CD4-positive, alpha-beta T cell treated with Interleukin-17A for 4 hours (primary cell): ENCODE measurements at regions not wholly inside any gene's neighbourhood (a gene's known extent, or its start where the extent isn't known, plus 50 kb on each side); places are given as distances from the start of the nearest gene placed in this dataset.

Source experiments
- DNase-seq: peaks from one replicate; pipeline ENCODE4 v3.0.0-alpha.2; 2020; ENCODE audit warnings: mixed read lengths

DNA sequence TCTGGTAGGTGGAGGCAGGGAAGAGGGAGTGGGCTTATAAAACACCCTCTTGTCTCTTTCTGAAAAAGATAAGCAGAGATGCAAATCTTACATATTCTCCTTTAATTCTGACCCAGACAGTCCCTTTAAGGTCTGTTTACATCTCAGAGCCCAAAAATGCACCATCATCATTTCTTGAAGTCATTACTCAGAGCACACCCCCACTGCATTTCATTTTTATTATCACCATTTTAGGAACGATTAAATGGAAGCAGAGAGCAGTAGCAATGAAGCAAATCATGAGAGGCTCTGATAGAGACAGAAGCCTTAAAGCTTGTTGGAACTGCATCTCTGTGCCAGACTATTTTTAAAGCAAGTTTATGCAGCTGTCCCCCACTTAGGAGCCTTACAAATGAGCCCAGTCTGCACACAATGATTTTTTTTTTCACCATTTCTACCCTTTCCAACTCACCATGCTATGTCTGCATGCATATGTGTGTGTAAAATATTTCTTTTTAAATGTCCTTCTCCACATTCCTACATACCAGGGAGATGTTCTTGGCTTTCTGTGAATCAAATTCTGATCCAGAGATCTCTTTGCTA lies 311.0 kb downstream of the GRIN2B start:
- DNase-seq: no peak

DNA sequence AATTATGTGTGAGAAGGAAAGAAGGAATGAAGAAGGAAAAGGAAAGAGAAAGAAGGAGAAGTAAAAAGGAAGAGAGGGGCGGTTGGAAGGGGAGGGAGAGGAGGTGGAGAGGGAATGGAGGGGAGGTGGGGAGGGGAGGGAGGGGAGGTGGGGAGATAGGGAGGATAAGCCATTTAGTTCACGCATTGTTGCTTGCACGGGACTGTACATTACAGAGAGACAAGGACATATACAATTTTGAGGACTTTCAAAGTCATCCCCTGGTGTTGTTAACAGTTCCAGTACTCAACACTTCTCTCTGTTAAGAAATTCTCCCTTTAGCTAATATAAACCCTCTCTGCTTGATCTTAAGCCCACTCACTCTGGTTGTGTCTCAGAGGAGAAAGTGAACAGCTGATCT lies 312.5 kb downstream of the GRIN2B start:
- DNase-seq: no peak

DNA sequence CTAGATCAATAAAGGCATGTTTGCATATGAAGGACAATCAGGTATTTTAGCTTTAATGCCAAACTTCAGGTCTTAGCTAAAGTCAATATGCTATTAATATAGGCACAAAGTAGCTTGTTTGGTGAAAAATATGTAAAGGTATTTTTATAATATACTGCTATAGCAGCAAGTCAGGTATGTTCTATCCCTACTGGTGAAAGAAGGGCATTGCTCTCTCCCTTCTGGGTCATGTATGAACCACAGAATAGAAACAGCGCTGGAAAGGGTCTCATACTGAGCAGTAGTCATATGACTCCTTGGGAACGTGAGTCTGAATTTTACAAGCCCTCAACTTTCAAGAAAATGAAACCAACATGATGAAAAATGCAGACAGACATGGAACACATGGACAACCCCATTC lies 314.6 kb downstream of the GRIN2B start:
- no peak for DNase-seq

DNA sequence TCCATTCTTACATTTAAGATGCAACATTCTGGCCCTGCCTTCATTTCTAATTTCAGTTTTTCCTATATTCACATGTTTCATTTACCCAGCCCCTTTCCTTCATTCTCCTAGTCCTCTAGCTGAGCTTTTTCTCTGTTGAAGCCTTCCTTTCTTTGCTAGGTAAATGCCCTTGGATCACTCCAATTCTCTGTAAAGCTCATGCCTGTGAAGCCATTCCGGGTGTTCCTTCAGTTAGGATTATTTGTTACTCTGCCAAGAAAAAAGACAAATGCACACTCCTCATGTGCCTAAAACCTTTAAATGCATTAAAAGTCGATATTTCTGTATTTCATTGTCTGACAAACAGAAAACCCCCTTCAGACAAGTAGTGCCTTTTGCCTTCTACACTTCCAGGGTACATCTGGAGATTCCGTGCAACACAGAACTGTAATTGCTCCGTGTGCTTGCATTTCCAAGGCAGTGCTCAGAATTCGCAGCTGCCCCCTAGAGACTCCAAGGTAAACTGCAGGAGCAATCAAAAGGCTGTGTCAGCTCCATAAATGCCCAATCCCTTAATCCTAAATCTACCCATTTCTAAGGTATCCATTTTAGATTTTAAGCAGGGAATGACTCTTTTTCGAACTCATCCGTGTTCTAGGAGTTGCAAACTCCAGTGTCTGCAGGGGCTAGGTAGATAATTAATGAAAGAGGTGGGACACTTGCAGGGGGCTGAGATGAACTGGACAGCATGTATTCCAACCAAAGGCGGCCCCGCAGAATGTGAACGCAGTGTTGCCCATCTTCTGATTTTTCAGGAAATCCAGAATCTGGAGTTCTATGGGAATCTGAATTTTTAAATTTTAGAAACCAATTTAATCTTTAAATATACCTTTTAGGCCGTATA lies 320.2 kb downstream of the GRIN2B start:
- DNase-seq: peak; percentile 6

DNA sequence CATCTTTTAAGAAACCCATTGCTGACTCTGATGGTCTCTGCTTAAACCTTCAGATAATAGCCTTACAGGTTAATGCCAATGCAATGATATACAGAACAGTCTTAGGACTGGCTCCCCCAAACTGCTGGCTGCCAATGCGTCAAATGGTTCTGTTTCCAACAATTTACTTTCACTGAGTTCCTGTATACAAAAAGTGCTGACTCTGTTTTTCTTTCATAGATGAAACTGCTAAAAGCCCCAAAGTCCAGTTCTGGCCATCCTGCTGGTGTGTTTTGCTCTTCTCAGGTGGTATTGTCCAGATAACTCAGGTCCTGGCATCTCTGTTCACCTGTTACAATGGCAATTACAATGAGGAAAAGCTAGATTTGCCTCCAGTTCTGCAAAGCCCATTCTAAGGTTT lies 326.9 kb downstream of the GRIN2B start:
- DNase-seq: no peak

DNA sequence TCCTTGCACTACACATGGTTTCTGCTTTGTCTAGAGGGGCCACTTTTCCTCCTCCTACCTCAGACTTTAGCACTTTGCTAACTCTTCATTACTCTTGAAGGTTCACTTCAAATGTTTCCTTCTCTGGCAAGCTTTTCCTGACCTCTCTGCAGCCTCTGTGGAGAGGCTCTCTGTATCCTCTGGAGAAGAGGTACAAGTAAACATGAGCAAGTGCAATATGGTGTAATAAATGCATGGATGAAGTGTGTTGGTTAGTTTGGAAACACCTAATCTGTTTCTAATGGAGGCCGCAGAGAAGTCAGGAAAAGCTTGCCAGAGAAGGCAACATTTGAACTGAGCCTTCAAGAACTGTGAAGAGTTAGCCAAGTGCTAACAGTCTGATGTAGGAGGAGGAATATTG lies 329.3 kb downstream of the GRIN2B start:
- DNase-seq: no peak

DNA sequence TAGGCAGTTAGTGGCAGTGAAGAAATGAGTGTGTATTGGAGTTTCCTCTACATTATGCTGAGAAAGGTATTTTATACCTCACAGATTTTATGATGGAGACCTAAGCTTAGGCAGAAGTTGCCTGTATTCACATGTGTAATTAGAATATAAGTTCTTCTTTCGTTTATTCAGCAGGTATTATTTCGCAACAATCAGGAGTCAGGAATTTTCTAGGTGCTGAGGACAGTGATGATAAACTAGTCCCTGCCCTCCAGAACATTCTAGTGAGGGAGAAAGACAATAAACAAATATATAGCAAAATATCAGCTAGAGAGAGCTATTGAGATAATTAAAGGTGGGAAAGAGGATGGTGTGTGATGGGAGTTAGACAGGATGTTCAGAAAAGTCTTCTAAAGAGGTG lies 345.7 kb downstream of the GRIN2B start:
- DNase-seq: no peak

DNA sequence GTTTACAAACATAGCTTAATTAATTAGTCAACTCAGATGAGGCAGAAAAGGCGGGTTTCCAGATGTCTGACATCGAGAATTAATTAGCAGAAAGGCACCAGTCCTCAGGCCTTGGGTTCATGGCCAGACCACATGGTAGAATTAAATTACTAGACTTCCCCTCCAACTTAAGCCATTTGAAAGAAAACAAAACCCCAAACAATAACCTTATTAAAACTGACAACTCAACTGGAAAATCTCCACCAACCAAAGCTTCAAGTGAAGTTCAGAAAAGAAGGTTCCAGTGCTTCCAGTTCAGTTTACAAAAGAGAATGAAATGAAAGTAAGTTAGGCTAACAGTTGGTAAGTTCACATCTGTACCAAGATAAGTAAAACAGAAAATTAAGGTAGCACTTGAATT lies 349.5 kb downstream of the GRIN2B start:
- no peak for DNase-seq

DNA sequence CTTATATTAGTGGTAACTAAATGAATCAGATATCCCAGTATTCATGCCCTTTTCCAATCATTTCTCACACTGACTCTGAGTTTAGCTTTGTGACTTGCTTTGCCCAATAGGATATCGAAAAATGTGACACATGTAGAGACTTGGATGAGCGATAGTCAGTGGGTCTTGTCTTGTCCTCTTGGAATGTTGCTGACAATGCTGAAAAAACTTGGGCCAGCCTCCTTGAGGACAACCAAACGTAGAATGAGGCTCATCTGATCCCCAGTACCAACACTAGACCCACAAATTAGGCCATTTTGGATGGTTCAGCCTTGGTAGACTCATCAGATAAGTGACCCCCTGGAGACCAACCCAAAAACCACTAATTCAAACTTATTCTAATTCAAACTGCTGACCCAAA lies 351.0 kb downstream of the GRIN2B start:
- DNase-seq: no peak

DNA sequence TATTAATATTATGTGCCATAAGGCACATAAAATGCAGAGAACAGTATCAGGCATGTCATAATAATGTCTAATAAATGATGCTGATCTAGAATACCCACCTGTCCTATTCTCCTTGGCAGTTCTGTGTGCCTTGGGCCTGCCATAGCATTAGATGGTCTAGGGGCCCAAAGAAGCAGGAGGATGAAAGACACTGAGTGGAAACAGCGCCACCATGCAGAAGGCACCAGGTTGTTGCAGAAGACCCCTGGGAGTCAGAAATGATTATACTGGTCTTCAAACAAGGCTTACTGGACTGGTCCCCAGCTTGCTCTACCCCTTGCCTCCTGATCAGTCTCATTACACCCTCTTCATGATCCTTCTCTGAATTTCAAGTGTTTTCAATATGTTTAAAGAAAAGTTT lies 353.3 kb downstream of the GRIN2B start:
- no peak for DNase-seq

DNA sequence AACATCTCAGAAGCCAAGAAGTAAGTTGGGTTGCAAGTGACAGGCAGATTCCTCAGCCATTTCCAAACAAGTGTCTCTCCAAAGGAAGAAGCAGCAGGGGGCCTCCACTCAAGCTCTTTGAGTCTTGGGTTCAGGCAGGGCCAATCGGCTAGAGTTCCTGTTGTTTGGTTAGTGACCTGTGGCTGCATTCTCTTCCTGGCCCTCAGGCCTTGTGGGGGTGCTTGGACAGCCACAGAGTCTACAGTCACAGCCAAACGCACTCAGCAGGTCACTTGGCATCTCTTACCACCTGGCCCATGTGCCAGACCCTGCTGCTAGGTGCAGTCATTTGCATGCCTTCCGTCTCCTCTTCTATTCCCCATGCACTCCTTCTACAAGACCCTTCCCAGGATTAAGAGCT lies 353.9 kb downstream of the GRIN2B start:
- DNase-seq: no peak

DNA sequence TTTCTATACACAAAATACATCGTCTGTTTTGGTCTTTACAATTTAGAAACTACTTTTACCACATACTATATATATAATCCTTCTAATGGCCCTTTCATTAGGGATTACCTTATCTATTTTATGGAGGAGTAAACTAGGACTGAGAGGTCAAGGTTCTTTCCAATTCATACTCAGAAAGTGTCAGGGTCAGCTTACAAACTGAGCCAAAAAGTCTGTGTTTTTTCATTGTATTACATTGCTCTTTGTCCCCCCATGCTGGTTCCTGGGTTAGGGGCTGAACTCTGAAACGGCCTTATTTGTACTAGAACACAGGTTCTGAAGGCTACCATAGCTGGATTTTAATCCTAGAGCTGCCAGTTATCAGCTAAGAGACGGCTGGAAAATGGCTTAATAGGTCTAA lies 368.1 kb downstream of the GRIN2B start:
- DNase-seq: no peak

DNA sequence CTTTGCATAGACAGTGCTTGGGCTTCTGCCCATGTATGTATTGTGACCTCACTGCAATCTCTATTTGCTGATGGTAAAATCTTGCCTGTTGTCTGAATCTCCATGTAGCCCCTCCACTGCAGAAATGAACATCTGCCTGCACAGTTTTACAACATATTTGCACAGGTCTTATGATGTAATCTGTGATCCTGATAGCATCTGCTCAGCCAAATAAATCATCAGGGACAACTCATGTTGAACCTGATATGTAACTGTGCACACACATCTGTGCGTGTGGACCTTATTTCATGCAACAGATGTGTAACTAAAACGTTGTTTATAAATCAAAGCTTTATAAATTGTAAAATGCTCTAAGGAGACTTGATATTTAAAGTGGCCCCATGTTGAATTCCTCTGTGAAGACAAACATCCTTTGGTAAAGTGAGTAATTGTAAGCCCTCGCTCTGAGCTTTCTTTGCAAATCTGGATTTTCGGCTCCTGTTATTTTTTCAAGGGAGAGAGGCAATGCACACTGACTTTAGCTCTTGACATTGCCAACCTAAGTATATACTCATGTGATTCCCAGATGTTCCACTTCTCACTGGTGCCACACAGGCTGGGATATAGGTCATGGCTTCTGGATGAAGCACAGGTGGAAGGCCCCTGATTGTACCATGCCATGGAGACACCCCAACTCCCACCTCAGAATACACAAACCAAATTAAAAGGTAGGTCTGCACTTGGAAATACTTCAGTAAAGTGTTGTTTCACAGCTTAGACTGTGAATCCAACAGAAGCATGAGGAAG lies 371.3 kb downstream of the GRIN2B start:
- no peak for DNase-seq

DNA sequence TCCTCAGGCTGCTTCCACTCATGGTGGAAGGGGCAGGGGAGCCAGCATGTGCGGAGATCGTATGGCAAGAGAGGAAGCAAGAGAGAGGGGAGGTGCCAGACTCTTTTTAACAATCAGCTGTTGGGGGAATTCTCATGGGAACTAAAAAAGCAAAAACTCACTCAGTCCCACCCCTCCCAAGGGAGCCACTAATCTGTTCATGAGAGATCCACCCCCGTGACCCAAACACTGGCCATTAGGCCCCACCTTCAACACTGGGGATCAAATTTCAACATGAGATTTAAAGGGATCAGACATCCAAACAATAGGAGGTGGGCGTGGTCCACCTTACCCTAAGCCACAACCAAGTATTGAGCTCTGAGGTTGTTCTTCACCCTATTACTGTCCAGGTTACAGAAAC lies 375.1 kb downstream of the GRIN2B start:
- DNase-seq: no peak

DNA sequence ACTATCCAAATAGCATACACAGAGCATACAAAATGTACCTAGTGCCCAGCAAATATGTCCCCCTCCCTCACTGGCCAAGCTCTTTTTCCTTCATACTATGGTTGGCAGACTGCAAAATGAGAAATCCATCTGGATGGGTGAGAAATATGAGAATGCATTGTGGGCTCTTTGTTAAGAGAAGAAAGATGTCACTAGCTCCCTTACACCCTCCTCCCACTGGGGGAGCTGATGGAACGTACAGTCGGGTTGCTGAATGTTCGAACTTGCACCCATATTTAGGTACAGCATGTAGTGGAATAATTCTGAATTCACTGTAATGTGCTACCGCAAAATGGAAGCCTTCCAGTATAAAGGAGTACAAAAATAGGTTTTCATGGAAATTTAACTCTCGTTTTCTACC lies 377.4 kb downstream of the GRIN2B start:
- DNase-seq: no peak

DNA sequence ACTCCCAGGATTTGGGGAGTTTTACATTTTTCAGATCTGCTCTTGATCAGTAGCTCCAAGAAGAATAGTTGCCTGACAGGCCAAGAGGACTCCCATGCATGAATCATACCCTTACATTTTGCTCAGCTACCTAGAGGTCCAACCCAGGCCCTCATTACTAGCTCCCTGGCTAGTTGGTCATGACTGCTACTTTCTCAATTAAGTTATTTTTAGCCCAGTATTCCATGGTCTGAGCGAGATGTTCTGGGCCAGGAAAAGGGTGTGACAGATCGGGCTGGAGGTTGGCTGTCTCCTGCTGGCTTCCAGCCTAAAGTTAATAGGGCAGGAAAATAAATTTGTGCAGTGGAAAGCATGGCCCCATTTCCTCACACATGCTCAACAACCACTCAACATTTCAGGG lies 379.2 kb downstream of the GRIN2B start:
- no peak for DNase-seq

DNA sequence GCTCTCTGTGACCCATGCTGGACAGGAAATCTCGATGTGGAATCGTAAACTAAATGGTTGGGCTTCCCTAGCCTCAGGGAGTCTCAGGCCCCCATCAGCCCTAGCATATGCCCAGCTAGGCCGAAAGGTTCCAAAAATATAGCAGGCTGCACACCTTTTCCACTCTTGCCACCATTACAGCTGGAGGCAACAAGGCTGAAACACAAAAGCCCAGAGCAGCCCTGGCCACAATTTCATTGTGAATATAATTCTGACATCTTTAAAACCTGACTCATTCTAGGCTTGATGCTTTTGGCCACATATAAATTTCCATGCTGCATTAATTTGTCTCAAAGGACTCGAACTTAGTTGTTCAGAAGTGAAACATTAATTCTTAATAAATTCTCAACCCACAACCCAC lies 382.2 kb downstream of the GRIN2B start:
- DNase-seq: no peak

DNA sequence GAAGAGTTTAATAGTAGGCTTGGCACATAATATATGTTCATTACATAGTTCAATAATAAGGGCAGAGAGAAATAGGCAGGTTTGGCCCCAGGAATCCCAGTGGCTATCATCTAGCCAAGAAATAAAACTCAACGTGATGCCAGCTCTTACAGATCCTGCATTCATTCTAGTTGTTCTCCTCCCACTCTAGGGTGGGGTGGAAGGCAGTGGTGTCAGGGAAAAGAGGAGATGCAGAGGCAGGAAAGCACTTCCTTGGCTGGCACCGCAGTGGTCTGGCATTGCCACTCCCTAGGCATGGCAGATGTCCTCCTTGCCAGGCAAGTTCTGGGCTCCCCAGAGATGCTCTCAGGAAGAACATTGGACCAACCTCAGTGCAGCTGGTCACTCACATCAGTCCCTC lies 383.6 kb downstream of the GRIN2B start:
- no peak for DNase-seq

DNA sequence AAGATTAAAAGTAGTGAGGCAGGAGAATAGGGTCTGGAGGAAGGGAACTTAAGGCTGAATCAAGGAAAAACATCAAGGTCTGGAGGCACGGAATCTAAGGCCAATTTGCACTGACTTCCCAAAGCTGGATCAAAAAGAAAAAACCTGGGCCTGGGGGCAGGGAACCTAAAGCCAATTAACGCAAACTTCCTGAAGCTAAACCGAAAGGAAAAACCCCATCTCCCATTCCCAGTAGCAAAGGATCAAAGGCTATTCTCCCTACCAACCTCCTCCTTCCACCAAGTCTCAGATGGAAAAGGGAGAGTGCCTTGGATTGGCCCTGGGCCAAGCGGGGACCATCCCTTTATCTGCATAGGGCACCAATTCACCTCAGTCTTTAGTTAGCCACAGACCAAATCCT lies 384.2 kb downstream of the GRIN2B start:
- no peak for DNase-seq

DNA sequence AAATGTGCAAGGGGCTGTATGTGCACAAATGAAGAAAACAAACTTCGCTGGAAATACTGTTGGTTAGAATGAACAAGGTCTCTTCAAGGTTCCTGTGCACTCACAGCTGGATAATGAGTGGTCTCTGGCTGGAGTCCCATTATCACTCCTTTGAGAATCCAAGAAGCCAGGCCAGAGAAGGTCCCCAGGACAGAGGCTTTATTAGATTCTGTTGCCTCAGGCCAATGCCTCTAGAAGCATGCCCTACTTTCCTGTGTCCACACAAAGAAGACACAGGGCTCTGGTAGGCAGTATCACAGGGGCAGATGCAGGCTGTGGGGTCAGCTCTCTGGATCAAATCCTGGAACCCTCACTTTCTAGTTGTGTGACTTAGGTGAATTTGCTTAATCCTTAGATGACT lies 384.7 kb downstream of the GRIN2B start:
- DNase-seq: no peak

DNA sequence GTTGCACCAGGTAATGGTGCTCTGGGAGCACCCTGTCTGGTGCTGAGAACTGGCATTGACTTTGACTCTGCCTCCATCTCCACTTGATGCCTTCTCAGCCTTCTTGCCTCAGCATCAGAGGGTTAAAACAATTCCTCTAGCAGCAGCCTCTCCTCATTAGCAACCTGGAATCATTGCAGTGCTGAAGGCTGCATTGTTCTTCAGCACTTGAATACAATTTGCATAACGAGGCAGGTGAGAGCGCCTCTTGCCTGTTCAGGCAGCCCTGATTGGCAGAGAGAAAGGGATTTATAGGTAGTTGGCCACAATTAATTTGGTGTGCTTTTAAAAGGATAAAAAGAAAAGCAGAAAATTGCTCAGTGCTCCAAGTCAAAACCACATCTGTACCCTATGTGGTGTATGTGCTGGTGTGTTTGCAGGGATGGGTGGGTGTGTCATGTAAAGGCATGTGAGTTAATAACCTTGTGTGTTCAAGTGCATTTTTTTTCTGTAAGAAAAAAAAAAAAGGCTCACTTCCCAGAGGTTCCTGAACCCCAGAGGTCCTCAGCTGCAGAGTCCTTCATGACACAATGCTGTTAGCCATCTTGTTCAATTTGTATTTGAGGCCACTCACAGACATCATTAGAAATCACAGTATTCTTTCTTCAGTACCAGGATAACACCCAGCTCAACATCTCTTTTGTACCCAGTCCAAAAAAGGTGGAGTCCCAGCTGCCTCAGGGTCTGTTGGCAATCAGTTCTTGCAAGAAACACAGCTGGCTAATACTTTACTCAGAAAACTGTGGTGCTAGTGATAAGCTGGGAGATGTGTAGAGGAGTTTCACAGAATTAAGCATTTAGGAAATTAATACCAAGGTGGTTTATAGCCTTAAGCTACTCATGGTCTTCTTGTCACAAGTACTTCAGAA lies 385.6 kb downstream of the GRIN2B start:
- no peak for DNase-seq

DNA sequence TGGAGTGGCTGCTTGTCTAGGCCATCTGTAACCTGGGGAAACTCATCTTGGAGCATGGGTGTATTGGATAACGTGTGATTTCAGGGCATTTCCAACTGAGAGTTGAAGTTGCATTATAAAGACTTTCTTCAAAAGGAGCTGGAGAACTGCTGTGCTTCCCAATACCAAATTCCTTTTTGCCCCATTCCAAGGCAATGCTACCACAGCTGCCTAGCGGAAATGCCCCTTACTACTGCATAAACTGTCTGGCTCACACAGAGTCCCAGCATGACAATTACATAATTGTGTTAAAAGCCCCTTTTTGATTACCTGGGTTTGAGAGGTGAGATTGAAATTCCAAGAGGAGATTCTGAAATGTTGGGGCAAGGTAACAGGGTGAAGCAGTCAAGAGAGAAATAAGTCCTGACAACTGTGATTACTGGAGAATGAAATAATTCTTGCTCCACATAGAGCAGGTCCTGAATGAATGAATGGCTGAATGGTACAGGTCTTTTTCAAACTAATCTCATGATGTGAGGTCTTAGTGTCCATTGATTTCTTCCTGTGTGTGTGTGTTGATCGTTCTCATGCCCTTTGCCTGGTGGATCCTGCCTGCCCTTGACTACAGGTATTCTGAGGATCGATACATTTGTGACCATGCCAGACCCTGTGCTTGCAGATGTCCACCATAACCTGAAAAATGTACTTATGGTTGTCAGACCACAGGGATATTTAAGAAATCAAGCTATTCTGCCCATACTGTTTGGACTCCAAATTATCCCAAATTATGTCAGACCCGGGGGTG lies 386.5 kb downstream of the GRIN2B start:
- DNase-seq: no peak
